GM12878 (cell line): ENCODE measurements at regions not wholly inside any gene's neighbourhood (a gene's known extent, or its start where the extent isn't known, plus 50 kb on each side); places are given as distances from the start of the nearest gene placed in this dataset.

ENCODE experiments used
- ATAC-seq: fragments of 200-7000 bp; cut with Tn5 transposase; 3 replicates; pipeline ENCODE4 v1.9.1; 2020; ENCODE audit warnings: mild to moderate bottlenecking, moderate library complexity
- BruUV-seq: library from RNA; stranded (reverse); fragments of 400-500 nt; replicated peaks from 2 replicates; lab custom pipeline; 2021; lab: Mats Ljungman, UMichigan
- CTCF ChIA-PET: fragments of 300-600 bp; sonication (Branson Sonifier 250); formaldehyde crosslinking; extraction: SDS; loops from one replicate; lab custom pipeline; 2021; ENCODE audit warnings: inconsistent platforms; lab: Yijun Ruan, JAX
- POLR2A ChIA-PET: fragments of 350-600 bp; formaldehyde crosslinking; extraction: SDS; loops from one replicate; lab custom pipeline; 2021; ENCODE audit warnings: inconsistent platforms; lab: Charles Lee
- RAD21 ChIA-PET: fragments of 300-600 bp; sonication (Branson Sonifier 250); formaldehyde crosslinking; loops from one replicate; lab custom pipeline; 2023; ENCODE audit warnings: antibody characterized with exemption; ENCODE audit not compliant: unreplicated experiment; lab: Charles Lee
- SMC1A ChIA-PET: fragments of 300-600 bp; sonication (Branson Sonifier 250); formaldehyde crosslinking; loops from one replicate; lab custom pipeline; 2023; ENCODE audit not compliant: unreplicated experiment, uncharacterized antibody; lab: Charles Lee
- DNase-seq: peaks from one replicate; pipeline ENCODE4 v3.0.0-alpha.2; 2011; ENCODE audit warnings: low read depth, low spot score
- FAIRE-seq: peaks from 3 replicates; lab custom pipeline; 2011; peaks lifted over from hg19 to GRCh38; lab: Jason Lieb, UNC
- H2AFZ ChIP-seq: 2 replicates; pipeline ENCODE4 v1.6.0; 2011; ENCODE audit warnings: low read depth, low read length, control low read depth; ENCODE audit not compliant: control insufficient read depth
- H3K27ac ChIP-seq: 2 replicates; pipeline ENCODE4 v1.5.1; 2011; ENCODE audit warnings: control low read depth; ENCODE audit not compliant: control insufficient read depth, insufficient read depth
- H3K27me3 ChIP-seq, 2 experiments: replicated peaks in 1 of 2; 2 replicates each; pipeline versions ENCODE4 v1.6.0 to v1.6.1; 2011; ENCODE audit warnings: low read length in 1 of 2; ENCODE audit not compliant: control insufficient read depth in 2 of 2, insufficient read depth in 2 of 2
- H3K36me3 ChIP-seq, 2 experiments: 2 replicates each; pipeline ENCODE4 v1.5.1; 2011; ENCODE audit warnings: low read length in 1 of 2; ENCODE audit not compliant: control insufficient read depth in 2 of 2, insufficient read depth in 2 of 2
- H3K4me1 ChIP-seq: 2 replicates; pipeline ENCODE4 v1.6.1; 2011; ENCODE audit warnings: mild to moderate bottlenecking, low read length, moderate library complexity, mixed read lengths; ENCODE audit not compliant: control insufficient read depth, insufficient read depth
- H3K4me2 ChIP-seq: 2 replicates; pipeline ENCODE4 v1.6.0; 2011; ENCODE audit warnings: control low read depth; ENCODE audit not compliant: control insufficient read depth, insufficient read depth
- H3K4me3 ChIP-seq: fragments of 200-600 bp; sonication (generic); 2 replicates; pipeline ENCODE4 v1.5.1; 2016
- H3K79me2 ChIP-seq: 2 replicates; pipeline ENCODE4 v1.6.0; 2011; ENCODE audit warnings: low read length; ENCODE audit not compliant: control insufficient read depth, insufficient read depth
- H3K9ac ChIP-seq: 2 replicates; pipeline ENCODE4 v1.8.0; 2011; ENCODE audit warnings: low read length, control low read depth, mixed read lengths; ENCODE audit not compliant: control insufficient read depth, insufficient read depth
- H3K9me3 ChIP-seq: replicated peaks from 3 replicates; pipeline ENCODE4 v1.5.1; 2011; ENCODE audit warnings: mild to moderate bottlenecking, low read length; ENCODE audit not compliant: control insufficient read depth, insufficient read depth
- H4K20me1 ChIP-seq: 2 replicates; pipeline ENCODE4 v1.6.0; 2011; ENCODE audit not compliant: control insufficient read depth, insufficient read depth
- CTCF ChIP-seq, 3 experiments: IDR thresholded peaks in 2 of 3; conservative IDR thresholded peaks in 1 of 3; 2 replicates each; pipeline ENCODE4 v1.5.1; 2011; ENCODE audit warnings: low read depth in 3 of 3, low read length in 3 of 3, mild to moderate bottlenecking in 3 of 3, control low read depth in 2 of 3, moderate library complexity in 2 of 3, inconsistent platforms in 1 of 3, mixed read lengths in 1 of 3; ENCODE audit not compliant: control insufficient read depth in 2 of 3, insufficient read depth in 1 of 3; ENCODE audit errors: extremely low read depth in 1 of 3
- GATAD2B ChIP-seq: fragments of 450-650 bp; conservative IDR thresholded peaks from 2 replicates; pipeline ENCODE4 v1.6.1; 2017; ENCODE audit warnings: low read depth, mild to moderate bottlenecking, moderate library complexity
- MEF2B ChIP-seq: fragments of 450-650 bp; IDR thresholded peaks from 2 replicates; pipeline ENCODE4 v1.6.1; 2018; ENCODE audit warnings: mild to moderate bottlenecking, moderate library complexity; ENCODE audit not compliant: partially characterized antibody, poor library complexity, severe bottlenecking
- NFIC ChIP-seq: IDR thresholded peaks from 2 replicates; pipeline ENCODE4 v1.6.1; 2012; ENCODE audit warnings: low read depth, mild to moderate bottlenecking, inconsistent platforms, low read length, moderate library complexity
- NRF1 ChIP-seq: conservative IDR thresholded peaks from 2 replicates; pipeline ENCODE4 v1.6.1; 2011; ENCODE audit warnings: mild to moderate bottlenecking, low read depth, low read length, improper control_type of control experiment
- POLR2AphosphoS5 ChIP-seq: IDR thresholded peaks from 2 replicates; pipeline ENCODE4 v1.6.1; 2011; ENCODE audit warnings: mild to moderate bottlenecking, low read length, inconsistent platforms
- RAD51 ChIP-seq: fragments of 450-650 bp; IDR thresholded peaks from 2 replicates; pipeline ENCODE4 v1.6.1; 2016; ENCODE audit warnings: moderate library complexity, mild to moderate bottlenecking, inconsistent platforms
- SIX5 ChIP-seq: IDR thresholded peaks from 2 replicates; pipeline ENCODE4 v1.6.1; 2011; ENCODE audit warnings: mild to moderate bottlenecking, low read depth, low read length, moderate library complexity; ENCODE audit not compliant: severe bottlenecking
- SPI1 ChIP-seq: IDR thresholded peaks from 2 replicates; pipeline ENCODE4 v1.6.1; 2011; ENCODE audit warnings: low read depth, mild to moderate bottlenecking, low read length, moderate library complexity, borderline replicate concordance; ENCODE audit not compliant: insufficient read depth
- SRF ChIP-seq, 2 experiments: IDR thresholded peaks; 2 replicates each; pipeline ENCODE4 v1.6.1; 2011; ENCODE audit warnings: low read depth in 2 of 2, low read length in 2 of 2, mild to moderate bottlenecking in 1 of 2, moderate library complexity in 1 of 2
- USF2 ChIP-seq: IDR thresholded peaks from 2 replicates; pipeline ENCODE4 v1.6.1; 2011; ENCODE audit warnings: low read depth, low read length, improper control_type of control experiment, borderline replicate concordance
- YY1 ChIP-seq: IDR thresholded peaks from 2 replicates; pipeline ENCODE4 v1.6.1; 2011; ENCODE audit warnings: low read depth, mild to moderate bottlenecking, low read length
- WGBS: methylation state at CpG from one replicate; pipeline ENCODE4 v1.1.6; 2016; ENCODE audit warnings: low lambda C conversion rate; ENCODE audit not compliant: insufficient replicate concordance, insufficient coverage; ENCODE audit errors: missing lambda C conversion rate; 5-methylcytosine and 5-hydroxymethylcytosine counted together
- in situ Hi-C: fragments of 300-500 bp; cut with MboI; formaldehyde crosslinking; loops from 9 replicates; pipeline ENCODE4 v1.14.3; 2018; ENCODE audit warnings: mixed read lengths
- intact Hi-C: fragments of 100-400 bp; cut with micrococcal nuclease; formaldehyde crosslinking; loops from one replicate; pipeline ENCODE4 v1.14.2; 2022; ENCODE audit not compliant: unreplicated experiment
- TF ChIP-seq, protein P1 (sequence below): fragments of 450-650 bp; IDR thresholded peaks from 2 replicates; pipeline ENCODE4 v1.6.1; 2018; ENCODE audit warnings: mild to moderate bottlenecking, low read depth, moderate library complexity; ENCODE audit not compliant: partially characterized antibody
- TF ChIP-seq, protein P2 (sequence below): fragments of 450-650 bp; IDR thresholded peaks from 2 replicates; pipeline ENCODE4 v1.6.1; 2017; ENCODE audit warnings: mild to moderate bottlenecking
- TF ChIP-seq, protein P3 (sequence below): fragments of 450-650 bp; IDR thresholded peaks from 2 replicates; pipeline ENCODE4 v1.6.1; 2016; ENCODE audit warnings: mild to moderate bottlenecking

- Histone ChIP-seq H3K79me2 (no peaks in the 10 kb centered on the region), H2AFZ (no peak overlapping the region), H3K36me3 (no peaks in the 10 kb centered on the region), H3K4me1 (no peaks in the 10 kb centered on the region), H3K27ac (no peak overlapping the region), H3K27me3 (no peaks in the 10 kb centered on the region), H3K9me3 (no peaks in the 10 kb centered on the region), H3K4me2 (no peak overlapping the region), H4K20me1 (no peaks in the 10 kb centered on the region), H3K9ac (no peak overlapping the region), H3K4me3 (no peak overlapping the region)
- WGBS: 10% methylated on average over 1 of the region's 1 CpG
- intact Hi-C loops: no loop called here
- ChIA-PET CTCF (no interaction called here), SMC1A (no interaction called here), RAD21 (interaction anchor here (1.0 to 1.3 kb wide), 2 partner anchors 13 to 26 kb away, joined by 3 to 4 read pairs; no protein-coding TSS in a partner anchor), POLR2A (interaction anchor here (0.7 kb wide), 1 partner anchor 124 kb away, joined by 4 read pairs; no protein-coding TSS in a partner anchor)
- DNase-seq (no peak), ATAC-seq (no peak; the same call in 2 of the 3 replicates), FAIRE-seq (no peak)
- in situ Hi-C loops: no loop called here
- no TSS peak for BruUV-seq
- TF ChIP-seq GATAD2B (no peak), SRF (IDR thresholded peaks at IDR 0.05; ENCODE audit: low read depth in 2 of 2, low read length in 2 of 2) (no peak), SPI1 (no peak), USF2 (no peak), YY1 (no peak), POLR2AphosphoS5 (no peak), MEF2B (no peak), NFIC (no peak), SIX5 (no peak), RAD51 (no peak), NRF1 (no peak), CTCF (IDR thresholded peaks at IDR 0.05 in 2 of 3, conservative IDR thresholded peaks at IDR 0.05 in 1 of 3; ENCODE audit: control insufficient read depth in 2 of 3, extremely low read depth in 1 of 3, insufficient read depth in 1 of 3, low read depth in 3 of 3, low read length in 3 of 3) (no peak)
- TF ChIP-seq, protein P1, sequence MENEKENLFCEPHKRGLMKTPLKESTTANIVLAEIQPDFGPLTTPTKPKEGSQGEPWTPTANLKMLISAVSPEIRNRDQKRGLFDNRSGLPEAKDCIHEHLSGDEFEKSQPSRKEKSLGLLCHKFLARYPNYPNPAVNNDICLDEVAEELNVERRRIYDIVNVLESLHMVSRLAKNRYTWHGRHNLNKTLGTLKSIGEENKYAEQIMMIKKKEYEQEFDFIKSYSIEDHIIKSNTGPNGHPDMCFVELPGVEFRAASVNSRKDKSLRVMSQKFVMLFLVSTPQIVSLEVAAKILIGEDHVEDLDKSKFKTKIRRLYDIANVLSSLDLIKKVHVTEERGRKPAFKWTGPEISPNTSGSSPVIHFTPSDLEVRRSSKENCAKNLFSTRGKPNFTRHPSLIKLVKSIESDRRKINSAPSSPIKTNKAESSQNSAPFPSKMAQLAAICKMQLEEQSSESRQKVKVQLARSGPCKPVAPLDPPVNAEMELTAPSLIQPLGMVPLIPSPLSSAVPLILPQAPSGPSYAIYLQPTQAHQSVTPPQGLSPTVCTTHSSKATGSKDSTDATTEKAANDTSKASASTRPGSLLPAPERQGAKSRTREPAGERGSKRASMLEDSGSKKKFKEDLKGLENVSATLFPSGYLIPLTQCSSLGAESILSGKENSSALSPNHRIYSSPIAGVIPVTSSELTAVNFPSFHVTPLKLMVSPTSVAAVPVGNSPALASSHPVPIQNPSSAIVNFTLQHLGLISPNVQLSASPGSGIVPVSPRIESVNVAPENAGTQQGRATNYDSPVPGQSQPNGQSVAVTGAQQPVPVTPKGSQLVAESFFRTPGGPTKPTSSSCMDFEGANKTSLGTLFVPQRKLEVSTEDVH: no peak
- TF ChIP-seq, protein P2, sequence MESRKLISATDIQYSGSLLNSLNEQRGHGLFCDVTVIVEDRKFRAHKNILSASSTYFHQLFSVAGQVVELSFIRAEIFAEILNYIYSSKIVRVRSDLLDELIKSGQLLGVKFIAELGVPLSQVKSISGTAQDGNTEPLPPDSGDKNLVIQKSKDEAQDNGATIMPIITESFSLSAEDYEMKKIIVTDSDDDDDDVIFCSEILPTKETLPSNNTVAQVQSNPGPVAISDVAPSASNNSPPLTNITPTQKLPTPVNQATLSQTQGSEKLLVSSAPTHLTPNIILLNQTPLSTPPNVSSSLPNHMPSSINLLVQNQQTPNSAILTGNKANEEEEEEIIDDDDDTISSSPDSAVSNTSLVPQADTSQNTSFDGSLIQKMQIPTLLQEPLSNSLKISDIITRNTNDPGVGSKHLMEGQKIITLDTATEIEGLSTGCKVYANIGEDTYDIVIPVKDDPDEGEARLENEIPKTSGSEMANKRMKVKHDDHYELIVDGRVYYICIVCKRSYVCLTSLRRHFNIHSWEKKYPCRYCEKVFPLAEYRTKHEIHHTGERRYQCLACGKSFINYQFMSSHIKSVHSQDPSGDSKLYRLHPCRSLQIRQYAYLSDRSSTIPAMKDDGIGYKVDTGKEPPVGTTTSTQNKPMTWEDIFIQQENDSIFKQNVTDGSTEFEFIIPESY: no peak
- TF ChIP-seq, protein P3, sequence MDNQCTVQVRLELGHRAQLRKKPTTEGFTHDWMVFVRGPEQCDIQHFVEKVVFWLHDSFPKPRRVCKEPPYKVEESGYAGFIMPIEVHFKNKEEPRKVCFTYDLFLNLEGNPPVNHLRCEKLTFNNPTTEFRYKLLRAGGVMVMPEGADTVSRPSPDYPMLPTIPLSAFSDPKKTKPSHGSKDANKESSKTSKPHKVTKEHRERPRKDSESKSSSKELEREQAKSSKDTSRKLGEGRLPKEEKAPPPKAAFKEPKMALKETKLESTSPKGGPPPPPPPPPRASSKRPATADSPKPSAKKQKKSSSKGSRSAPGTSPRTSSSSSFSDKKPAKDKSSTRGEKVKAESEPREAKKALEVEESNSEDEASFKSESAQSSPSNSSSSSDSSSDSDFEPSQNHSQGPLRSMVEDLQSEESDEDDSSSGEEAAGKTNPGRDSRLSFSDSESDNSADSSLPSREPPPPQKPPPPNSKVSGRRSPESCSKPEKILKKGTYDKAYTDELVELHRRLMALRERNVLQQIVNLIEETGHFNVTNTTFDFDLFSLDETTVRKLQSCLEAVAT: no peak
Observed at GRCh38 chr13:76214001-76214400, 577.9 kb downstream of the LMO7 start.
